HG03575 (cell line): ENCODE measurements at regions not wholly inside any gene's neighbourhood (a gene's known extent, or its start where the extent isn't known, plus 50 kb on each side); places are given as distances from the start of the nearest gene placed in this dataset.

Source experiments
- ATAC-seq: cut with Tn5 transposase; IDR thresholded peaks from one replicate; pipeline ENCODE4 v1.9.1; 2021; ENCODE audit not compliant: unreplicated experiment, insufficient number of reproducible peaks, low FRiP score; ENCODE audit errors: extremely low read depth

DNA sequence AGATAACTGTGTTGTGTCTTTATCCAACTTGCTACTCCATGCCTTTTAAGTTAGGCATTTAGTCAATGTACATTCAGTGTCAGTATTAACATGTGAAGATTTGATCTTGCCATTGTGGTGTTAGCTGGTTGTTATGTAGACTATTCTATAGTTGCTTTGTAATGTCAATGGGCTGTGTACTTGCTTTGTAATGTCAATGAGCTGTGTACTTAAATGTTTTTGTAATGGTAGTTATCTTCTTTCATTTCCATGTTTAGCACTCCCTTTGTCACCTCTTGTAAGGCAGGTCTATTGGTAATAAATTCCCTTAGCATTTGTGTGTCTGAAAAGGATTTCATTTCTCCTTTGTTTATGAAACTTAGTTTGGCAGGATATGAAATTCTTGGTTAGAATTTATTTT, 53.4 kb downstream of the MC4R start:
- no peak for ATAC-seq

DNA sequence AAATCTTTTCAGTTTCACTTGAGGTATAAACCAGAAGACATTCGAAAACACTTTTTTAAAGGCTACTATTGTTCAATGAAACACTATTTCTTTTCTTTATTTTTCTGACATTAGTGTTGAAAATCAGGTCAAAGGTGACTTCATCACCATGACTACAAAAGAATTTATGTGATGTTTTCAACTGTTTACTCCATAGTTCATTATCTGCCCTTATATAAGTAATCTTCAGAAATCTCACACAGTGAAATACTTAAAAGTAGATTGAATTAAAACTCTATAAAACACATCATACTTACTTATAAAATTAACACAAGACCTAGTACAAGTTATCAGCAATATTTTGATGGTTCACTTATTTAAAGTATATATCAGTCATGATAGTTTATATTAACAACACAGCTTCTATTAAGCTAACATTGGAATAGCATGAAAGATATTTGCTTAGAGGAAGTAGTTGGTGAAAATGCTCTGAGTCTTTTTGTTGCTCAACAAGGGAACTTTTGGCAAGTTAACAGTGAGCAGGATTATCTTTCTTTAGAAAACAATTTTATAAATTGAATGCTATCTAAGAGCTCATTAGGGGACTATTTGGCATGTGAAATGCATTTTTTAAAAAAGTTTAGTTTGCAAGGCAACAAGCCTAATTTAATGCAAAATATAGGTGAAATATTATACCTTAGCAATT, 60.8 kb downstream of the MC4R start:
- no peak for ATAC-seq

DNA sequence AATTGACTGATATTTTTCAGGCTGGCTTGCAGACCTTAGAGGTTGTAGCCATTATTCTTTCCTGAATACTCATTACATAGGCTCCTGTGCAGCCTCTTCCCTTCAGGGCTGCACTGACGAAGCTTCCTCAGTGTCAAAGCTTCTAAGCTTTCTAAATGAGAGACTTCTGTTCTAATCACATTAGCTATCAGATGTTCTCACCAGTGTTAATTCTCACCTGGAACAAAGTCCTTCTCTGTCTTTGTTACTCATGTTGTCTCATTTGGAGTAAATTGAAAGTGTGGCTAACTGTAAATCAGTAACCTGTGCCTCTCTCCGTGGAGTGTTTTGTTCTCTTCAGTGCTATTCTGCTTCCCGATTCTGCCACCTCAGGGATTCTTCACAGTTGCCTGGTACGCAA, 76.9 kb downstream of the MC4R start:
- no peak for ATAC-seq

GRCh38 chr18:60292186-60292585, 80.4 kb downstream of the MC4R start:
- ATAC-seq, result no peak

GRCh38 chr18:60279391-60279790, 93.2 kb downstream of the MC4R start:
- ATAC-seq, result no peak

DNA sequence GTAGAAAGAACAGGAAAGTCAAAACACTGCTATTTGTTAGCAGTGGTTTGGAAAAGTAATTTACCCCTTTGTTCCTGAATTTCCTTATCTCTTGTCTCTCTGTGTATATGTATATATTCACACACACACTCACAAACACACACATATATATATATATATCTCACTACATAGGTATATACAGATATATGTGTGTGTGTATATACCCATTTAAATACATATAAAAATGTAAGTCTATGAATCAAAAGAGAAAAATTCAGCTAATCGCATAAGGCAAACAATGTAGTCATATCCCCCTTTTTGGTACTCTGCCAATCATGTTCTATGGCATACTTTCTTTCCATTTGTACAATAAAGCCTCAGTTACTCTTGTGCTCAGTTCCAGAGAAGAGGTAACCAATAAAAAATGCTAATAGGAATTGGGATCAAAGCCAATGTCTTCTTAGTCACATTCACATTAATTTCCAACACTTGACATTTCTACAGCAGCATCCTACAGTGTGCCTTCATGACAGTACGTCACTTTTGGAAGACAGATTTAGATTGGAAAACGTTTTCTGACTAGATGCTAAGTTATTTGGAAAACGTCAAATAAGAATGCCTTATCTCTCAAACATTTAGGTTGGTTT, 94.6 kb downstream of the MC4R start:
- no peak for ATAC-seq

DNA sequence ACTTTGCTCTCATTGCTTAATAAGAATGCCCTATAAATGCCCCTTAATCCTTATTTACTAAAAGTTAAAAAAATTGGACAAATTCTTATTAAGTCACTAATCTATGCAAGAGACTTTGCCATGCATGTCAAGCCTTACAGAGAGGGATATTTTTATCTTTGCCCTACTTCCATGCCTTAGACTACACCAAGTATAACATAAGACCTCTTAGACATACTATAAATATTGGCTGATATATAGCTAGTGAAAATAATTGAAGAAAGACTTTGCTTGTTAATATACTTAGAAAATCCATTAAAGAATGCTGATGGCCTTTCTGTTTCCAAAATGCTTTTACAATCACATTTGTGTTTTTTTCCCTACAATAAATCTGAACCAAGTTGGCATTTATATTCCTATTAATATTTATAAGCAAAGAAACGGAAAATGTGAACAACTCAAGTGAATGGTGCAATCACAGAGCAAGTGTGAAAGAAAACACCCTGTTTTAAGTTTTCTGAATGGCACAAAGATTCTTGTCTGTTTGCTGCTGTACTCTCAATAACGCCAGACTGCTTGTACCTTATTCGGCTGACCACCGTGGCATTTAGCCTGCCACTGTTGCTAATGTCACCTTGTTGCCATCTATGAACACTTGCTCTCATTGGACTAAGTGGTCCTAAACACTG, 105.0 kb downstream of the MC4R start:
- ATAC-seq, result no peak

DNA sequence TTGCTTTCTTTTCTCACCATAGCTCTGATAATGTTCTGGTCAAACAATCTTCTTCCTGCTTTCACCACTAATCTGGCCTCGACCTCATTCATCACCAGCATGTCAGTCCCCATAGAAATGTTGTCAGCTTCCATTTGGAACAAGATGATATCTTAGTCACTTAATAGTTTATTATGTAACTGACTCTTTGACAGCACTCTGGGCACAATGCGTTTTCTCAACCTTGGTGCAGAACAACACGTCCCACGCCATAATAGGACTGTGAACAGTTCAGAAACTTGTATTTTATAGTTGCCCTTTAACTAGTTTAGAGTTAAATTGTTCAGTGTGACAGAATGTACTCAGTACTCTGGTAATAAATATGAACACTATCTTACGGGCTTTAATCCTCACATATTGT, 106.0 kb downstream of the MC4R start:
- no peak for ATAC-seq

DNA sequence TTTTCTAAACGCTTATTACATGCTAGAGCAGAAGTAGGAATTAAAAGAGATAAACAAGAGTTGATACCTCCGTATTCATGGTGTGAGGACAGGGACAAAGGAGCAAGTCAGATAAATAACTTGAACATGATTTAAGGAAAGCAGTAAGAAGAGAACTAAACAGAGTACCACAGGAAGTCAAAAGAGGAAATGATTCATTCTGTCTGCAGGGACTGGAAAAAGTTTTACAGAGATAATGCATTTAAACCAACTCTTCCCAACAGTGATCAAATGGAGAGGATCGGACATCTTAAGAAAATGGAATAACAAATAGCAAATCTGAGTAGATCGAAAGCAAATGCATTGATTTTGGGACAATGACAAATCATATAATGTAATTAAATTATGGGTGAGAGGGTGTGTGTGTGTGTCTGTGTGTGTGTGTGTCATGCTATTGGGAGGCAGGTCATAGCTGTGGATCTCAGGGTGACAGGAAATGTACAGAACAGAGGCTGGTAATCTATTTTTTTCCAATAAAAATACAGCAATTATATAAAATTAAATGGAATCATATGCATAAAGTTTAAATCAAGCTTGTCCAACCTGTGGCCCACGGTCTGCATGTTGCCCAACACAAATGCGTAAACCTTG, 113.4 kb downstream of the MC4R start:
- no peak for ATAC-seq

DNA sequence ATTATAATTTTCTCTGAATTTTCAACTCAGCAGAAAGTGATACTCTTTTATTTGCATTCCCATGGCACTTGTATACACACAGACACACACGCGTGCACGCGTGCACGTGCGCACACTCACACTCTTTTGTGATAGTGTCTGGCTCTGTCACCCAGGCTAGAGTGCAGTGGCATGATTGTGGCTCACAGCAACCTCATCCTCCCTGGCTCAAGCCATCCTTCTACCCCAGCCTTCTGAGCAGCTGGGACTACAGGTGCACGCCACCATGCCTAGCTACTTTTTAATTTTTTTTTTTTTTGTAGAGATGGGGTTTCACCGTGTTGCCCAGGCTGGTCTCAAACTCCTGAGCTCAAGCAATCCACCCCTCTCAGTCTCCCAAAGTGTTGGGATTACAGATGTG, 123.2 kb downstream of the MC4R start:
- no peak for ATAC-seq

DNA sequence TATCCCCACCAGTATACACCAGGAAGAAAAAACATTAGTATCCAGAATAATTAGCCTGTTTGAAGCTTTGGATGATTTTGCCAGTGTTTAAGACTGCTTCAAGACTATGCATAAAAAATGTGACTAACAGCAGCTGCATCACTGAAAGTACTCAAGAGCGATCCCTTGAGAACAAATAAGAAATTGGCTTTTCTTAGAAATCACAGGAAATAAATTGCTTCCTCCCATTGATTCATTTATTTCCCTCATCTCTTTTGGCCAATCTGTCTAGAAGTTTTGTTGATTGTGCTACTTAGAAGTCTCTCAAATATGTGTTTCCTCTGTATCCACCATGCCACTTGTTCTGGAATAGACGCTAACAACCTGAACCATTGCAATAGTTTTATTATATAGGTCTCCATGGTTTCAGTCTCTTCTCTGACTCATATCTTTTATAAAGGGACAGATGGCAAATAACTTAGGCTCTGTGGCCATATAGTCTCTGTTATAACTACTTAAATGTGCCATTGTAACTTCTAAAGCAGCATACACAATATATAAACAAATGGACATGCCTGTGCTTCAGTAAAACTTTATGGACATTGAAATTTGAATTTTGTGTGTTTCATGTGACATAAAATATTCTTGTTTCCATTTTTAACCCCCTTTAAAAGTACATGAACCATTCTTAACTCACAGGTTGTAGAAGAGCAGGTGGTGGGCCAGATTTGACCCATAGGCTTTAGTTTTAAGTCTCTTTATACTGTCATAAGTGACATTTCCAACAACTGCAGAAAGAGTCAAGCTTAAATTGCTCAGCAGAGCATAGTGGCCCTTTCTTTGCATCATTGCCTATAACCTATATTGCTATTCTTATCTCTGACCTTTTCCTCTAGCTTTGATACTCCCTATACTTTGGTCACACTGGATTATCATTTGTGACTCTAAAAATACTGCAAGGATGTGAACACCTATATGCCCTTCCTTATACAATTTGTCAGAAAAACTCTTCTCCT, 123.9 kb downstream of the MC4R start:
- no peak for ATAC-seq

DNA sequence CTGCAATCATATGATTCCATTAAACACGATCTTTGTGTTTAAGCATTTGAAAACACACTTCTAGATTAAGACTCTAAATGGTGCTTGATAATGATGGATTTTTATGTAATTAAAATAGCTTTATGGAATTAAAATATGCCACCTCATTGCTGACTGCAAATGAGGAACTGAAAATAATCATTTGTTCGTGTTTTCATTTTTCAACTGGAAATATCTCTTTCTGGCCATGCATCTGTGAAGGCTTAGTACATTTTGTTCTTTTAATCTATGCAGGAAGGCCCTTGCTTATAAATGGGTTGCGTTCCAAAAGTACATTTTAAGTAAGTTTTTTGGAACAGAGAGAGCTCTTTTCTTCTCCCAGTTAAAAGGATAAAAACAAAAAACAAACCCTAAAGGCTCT, 125.5 kb downstream of the MC4R start:
- peak; percentile 61 for ATAC-seq

DNA sequence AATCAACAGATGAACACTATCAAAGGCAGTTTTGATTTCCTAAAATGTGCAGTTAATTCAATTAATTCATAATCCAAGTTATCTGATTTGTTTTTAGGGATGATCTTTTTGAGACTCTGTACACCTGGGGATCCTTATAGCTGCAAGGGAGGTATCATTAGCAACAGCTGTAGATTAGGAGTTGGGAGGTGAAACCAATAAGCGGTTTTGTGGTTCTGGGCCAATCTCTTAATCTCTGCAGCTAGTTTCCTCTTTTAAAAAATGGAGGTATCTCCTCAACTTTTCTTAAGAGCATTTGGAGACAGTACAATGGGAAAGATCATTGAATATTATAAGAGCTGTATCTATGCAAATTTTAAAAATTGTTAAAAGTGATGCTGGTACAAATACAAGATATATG, 126.0 kb downstream of the MC4R start:
- ATAC-seq, result peak; percentile 58

DNA sequence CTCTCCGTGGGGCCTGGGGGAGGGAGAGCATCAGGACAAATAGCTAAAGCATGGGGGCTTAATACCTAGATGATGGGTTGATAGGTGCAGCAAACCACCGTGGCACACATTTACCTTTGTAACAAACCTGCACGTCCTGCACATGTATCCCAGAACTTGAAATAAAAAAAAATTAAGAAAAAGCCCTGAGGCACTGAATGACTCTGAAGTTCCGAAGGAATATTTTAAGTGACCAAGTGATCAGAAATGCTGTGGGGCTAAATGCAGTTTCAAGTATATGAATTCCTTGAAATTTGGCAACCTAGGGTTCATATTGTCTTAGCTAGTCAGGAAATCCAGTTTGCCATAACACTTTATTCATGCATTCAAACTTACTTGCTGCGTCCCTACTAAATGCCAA, 127.5 kb downstream of the MC4R start:
- no peak for ATAC-seq

DNA sequence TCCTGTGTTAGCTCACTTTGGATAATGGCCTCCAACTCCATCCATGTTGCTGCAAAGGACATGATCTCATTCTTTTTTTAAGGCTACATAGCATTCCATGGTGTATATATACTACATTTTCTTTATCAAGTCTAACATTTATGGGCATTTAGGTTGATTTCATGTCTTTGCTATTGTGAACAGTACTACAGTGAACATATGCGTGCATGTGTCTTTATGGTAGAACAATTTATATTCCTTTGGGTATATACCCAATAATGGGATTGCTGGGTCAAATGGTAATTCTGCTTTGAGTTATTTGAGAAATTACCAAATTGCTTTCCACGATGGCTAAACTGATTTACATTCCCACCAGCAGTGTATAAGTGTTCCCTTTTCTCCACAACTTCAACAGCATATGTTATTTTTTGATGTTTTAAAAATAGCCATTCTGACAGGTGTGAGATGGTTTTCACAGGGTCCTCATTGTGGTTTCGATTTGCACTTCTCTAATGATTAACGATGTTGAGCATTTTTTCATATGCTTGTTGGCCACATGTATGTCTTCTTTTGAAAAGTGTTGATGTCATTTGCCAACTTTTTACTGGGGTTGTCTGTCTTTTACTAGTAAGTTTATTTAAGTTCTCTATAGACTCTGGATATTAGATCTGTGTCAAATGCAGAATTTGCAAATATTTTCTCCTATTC, 133.4 kb downstream of the MC4R start:
- peak; percentile 81 for ATAC-seq

DNA sequence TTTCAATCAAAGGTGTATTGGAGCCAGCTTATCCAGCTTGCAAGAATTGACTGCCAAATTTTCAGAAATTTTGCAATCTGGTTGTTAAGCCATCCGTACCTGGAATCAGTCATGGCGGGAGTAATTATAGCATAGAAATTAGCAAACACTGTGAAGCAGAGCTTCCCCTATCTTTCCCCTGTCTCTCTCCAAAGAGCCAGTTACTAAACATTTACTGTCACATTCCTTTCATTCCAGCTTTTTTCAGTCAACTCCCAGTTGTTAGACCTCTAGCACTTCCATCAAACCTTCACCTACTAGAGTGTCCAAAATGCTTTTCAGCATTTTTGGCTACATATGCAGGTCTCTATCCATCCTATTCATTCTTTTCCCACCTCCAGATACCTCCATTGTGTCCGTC, 137.4 kb downstream of the MC4R start:
- ATAC-seq, result no peak

- no peak for ATAC-seq
Observed at GRCh38 chr18:60232541-60232940, 140.0 kb downstream of the MC4R start.
